NCI-H2107 treated with DMSO at 0.1 percent for 48 hours (cell line): ENCODE measurements at regions not wholly inside any gene's neighbourhood (a gene's known extent, or its start where the extent isn't known, plus 50 kb on each side); places are given as distances from the start of the nearest gene placed in this dataset.
"Not testable (repeated sequence)": the region's sequence is repeated elsewhere in the genome, so short reads cannot be mapped to it uniquely, and the experiment has no call there.

Experiments used
- DNase-seq: peaks from one replicate; lab custom pipeline; 2025; ENCODE audit not compliant: unreplicated experiment; lab: John Stamatoyannopoulos, UW

- no peak for DNase-seq
Observed at GRCh38 chr1:90313778-90314177, 318.9 kb downstream of the ZNF326 start.

DNA sequence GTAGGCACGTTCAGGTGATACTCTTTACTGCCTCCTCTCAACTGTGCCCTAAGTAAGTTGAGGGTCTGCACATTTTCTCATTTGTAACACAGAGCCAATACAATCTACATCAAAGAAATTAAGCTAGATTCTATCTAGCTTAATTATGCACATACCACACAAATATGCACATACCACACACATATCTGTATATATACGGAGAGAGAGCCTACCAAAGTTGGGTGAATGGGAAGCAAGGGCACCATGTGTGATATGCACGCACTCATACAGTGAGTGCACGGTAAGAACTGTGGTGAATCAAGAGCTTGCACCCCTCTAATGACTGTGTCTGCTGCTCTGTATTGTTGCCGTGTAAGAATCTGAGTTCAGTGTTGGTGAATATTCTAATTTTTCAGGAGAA is 314.9 kb downstream of the ZNF326 start:
- no peak for DNase-seq

- DNase-seq: no peak
Observed at GRCh38 chr1:90308421-90308820, 313.5 kb downstream of the ZNF326 start.

GRCh38 chr1:90305577-90305976 is 310.7 kb downstream of the ZNF326 start:
- DNase-seq: no peak

DNA sequence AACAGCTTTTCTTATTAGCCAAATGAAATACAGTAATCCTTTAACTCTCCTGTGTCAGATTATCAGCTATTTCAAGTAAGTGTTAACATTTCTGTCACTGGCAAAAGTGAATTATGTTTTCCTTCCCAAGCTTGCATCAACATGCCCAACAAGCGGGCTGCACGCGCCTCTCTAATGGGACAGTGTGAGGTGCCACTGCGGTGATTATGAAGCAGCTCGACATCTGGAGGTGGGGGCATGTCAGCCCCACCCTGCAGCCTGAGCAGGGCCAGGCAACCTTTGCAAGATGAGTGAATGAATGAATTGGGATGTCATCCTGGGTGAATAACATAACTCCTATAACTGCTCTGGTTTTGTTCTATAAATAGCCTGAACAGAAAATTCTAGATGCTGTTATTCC is 301.4 kb downstream of the ZNF326 start:
- DNase-seq: no peak

GRCh38 chr1:90295534-90295933 is 300.6 kb downstream of the ZNF326 start:
- DNase-seq: no peak

DNA sequence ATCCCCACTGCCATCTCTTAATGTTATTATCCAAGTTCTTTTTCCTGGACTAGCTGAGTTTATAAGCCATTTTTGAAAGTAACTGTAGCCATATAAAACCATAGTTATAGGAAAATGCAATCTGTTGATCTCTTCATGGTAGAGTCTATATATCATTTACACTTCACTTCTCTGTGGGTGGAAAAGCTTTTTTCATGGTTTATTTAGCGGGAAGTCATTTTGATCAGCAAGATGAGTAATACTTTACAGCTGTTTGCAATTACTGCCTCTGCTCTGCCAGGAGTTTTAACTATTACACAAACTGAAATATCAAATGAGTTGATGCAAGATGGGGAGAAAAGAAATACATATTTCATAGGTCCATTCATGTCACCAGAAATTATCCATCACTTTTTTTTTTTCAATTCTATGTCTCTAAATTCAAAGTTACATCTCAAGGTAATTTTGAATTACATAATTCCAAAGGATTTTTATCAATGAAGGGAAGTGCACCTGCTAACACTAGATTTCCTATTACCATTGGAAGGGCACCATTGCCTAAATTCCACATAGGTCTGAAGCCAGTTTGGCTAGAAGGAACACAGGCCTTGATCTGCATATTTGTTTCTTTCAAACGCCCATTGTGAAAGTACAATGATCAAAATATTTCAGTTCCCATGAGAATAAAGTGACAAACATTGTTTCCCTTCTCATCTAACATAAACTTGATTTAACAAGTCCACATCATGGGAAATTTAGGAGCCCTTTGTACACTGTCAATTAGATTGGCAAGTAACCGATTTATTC is 296.7 kb downstream of the ZNF326 start:
- DNase-seq: no peak

DNA sequence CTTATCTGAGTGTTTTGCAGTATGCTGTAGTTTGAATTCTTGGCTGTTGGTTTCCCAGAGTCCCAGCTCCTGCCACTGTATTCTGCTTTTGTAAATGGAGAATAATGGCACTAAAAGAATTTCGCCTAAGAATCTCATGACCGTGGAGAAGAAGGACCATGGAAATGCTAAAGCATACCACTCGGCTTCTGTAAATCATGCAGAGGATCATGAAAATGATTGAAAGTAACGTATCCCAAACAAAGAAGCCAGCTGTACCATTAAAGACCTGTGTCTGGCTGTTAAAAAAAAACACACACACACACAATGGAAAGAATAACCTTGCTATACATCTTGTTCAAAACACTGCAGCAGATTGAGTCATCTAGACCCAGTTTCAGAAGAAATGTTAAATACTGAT is 287.9 kb downstream of the ZNF326 start:
- DNase-seq: no peak

GRCh38 chr1:90281886-90282285 is 287.0 kb downstream of the ZNF326 start:
- DNase-seq: not testable (repeated sequence)

DNA sequence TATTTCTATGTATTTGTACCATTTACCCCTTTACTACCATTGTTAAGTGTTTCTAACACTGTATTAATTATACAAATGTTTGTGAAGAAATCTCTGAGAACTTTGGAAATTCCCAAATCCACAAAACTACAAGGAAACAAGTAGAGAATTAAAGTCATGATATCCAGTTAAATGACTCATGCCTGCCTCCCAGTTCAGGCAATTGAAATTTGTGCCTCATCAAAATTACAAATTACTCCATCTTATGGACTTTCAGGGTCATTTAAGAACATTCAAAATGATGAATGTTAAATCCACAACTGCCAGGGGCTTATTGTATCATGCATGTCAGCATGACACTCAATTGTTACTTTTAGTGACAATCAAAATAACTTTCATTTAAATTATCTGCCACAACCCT is 282.4 kb downstream of the ZNF326 start:
- no peak for DNase-seq

DNA sequence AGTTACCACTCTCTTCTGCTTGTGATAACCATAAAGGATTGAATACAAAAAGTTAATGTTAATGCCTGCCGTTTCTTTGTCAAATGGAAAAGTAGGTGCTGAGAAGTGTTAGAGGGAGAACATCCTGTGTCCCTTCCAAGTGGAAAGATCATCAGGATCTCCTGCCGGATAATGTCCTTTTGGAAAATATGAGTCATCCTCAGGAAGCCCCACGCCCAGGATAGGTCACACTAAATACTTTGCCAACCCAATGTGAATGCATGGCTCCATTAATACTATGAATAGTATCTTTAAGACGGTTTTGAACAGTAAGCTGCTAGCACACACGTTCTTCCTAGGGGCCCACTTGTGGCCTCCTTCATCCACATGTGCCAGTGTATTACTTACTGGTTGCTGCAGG is 279.5 kb downstream of the ZNF326 start:
- DNase-seq: no peak

DNA sequence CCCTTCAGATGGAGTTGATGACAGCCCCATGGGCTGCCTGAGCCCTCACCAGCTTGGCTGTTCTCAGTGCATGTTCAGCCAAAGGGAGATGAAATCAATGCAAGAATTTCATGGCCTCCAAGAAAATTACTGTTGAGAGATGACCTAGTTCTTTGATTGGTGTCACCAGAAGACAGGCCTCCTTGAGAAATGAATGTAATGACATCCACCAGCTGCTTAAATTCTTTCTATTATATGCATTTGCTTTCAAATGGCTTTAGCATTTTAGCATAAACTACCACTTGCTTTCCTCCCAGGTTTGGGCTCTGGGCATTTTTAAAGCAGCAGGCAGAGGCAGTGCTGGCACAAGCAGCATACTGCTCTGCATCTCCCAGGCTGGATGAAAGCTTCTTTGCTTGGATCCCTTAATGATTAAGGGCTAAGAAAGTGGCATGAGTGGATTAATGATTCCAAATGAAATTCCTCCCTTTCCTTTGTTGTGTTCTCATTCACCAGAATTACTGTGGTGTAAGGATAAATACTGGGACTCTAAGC is 278.4 kb downstream of the ZNF326 start:
- no peak for DNase-seq

DNA sequence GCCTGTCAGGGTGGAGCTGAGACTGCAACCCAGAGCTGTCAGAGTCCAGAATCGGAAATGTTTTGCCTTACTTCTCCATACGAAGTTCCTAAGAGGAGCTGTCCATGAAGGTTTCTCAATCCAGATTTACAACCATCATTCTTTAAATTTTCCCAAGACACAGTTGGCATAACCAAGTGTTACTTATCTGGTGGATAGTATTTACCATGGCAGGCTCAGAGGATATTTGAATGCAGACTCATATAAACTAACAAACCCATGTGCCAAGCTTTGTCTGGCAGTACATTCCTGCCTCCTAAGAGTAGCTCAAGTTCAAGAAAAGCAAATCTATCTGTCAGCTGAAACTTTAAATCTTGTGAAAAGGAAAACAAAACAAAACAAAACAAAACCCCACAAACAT is 267.9 kb downstream of the ZNF326 start:
- no peak for DNase-seq

DNA sequence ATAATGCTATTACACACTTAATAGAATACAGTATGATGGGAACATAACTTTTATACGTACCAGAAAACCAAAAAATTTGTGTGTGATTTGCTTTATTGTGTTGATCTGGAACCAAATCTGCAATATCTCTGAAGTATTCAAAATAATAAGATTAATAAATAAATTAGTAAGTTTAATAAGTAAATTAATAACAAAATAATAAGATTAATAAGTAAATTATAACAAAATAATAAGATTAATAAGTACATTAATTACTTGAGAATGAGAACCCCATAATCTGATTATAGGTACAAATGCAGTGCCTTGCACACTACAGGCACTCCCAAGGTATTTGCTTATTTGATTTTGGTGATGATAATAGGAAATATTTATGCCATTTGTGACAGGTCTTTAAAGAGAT is 267.4 kb downstream of the ZNF326 start:
- no peak for DNase-seq

GRCh38 chr1:90246069-90246468 is 251.2 kb downstream of the ZNF326 start:
- no peak for DNase-seq

DNA sequence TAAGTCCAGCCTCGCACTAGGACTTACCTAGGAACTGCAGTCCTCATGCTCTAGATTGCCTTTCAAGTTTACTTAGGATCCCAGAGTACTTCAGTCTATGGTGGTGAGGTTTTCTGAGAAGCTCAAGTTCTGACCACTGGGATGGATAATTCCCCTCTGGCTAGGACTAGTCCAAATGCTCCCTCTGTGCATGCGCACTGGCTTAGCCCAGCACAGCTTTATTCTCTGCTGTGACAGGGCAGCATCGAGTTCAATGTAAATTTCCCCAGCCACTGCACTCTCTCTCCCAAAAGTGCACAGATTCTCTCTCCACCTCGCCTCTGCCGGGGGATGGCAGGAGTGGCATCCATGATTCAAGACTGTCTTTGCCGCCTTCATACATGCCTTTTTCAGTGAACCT is 241.6 kb downstream of the ZNF326 start:
- DNase-seq: no peak

GRCh38 chr1:90223401-90223800 is 228.5 kb downstream of the ZNF326 start:
- DNase-seq: no peak

DNA sequence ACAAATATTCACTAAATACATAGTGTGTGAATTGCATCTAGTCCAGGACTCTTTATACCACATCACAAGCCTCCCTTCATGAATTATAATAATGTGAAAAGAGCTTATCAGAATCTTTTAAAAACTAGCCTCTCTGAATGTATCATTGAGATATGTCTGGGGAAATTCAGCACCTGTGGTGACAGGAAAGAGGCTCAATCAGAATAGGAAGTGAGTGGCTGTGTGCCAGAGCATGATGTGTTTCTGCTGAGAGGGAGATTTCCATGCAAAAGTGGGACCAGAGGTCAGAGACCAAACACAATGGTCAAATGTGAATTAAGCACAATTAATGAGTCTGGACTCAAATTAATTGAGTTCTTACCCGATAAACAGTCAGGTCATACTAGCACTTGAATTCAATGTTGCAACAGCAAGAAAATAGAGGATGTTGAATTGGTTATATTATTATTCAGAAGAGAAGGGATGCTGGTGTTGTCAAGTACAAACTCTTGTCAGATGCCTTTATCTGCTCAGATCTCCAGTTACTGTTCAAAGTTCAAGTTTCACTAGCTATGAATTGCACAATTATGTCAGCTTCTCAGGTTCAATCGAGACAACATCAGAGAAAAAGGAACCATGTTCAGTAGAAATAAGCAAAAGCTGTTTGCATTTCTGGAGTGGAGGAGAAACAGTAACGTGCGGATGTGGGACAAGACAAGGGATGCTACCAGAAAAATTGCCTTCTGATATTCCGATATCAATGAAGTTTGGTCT is 226.2 kb downstream of the ZNF326 start:
- no peak for DNase-seq

DNA sequence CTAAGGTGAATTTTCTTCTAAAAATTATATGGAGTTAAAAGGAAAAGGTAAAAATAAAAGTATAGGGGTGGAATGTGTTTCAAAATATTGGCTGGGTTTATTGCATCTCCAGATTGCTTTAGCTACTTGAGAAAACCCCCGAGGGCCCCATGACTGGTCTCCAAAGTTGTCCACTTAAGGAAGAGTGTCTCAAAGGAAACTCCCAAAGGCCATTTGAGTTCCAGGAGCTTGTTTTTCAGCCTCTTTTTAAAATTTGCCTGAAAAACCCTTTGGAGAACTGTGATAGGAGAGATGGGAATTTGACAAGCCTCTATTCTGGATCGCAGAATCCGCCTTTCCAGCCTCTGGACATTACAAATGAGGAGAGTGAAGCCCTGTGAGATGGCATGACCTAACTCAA is 225.6 kb downstream of the ZNF326 start:
- DNase-seq: no peak

DNA sequence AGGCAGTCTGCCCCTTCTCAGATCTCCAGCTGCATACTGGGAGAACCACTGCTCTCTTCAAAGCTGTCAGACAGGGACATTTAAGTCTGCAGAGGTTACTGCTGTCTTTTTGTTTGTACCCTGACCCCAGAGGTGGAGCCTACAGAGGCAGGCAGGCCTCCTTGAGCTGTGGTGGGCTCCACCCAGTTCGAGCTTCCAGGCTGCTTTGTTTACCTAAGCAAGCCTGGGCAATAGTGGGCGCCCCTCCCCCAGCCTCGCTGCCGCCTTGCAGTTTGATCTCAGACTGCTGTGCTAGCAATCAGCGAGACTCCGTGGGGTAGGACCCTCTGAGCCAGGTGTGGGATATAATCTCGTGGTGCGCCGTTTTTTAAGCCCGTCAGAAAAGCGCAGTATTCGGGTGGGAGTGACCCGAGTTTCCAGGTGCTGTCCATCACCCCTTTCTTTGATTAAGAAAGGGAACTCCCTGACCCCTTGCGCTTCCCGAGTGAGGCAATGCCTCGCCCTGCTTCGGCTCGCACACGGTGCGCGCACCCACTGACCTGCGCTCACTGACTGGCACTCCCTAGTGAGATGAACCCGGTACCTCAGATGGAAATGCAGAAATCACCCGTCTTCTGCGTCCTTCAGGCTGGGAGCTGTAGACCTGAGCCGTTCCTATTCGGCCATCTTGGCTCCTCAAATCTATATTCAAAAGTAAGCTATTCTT is 224.4 kb downstream of the ZNF326 start:
- not testable (repeated sequence) for DNase-seq

DNA sequence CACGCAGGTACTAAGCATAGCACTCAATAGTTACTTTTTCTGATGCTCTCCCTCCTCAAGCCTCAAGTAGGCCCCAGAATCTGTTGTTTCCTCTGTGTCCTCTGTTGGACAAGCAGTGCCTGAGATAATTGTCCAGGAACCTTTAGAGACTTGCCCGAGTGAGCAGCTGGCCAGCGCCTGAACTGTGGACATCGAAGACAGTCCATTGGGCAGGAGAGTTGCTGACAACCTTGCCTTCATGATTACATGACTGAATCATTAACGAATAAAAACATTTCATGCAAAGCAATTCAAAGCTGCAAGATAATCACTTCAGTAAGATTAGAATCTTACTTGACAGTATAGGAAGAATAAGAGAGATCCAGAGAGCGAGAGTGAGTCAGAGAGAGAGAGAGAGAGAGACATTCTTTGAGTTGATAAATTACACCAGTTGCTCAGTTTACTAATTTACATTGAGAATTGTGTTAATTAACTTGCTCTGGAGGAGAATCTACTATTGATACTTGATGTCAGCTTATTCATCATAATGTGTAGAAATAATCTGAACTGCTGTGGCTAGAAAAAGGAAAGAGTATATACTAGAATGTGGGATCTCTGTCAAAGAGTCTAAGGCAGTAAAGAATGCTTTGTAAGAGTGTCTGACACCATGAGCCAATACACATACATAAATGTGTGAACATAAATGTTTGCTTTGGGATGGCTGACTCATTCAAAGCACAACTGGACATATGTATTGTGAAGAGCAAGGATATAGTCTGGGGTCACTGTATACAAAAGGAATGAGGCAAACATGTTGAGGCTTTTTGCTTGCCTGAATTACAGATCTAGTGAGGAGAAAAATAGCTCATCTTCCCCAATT is 216.0 kb downstream of the ZNF326 start:
- DNase-seq: no peak
